ENCODE measurements at regions not wholly inside any gene's neighbourhood (a gene's known extent, or its start where the extent isn't known, plus 50 kb on each side); places are given as distances from the start of the nearest gene placed in this dataset.
"Not testable (repeated sequence)": the region's sequence is repeated elsewhere in the genome, so short reads cannot be mapped to it uniquely, and the experiment has no call there.

DNA sequence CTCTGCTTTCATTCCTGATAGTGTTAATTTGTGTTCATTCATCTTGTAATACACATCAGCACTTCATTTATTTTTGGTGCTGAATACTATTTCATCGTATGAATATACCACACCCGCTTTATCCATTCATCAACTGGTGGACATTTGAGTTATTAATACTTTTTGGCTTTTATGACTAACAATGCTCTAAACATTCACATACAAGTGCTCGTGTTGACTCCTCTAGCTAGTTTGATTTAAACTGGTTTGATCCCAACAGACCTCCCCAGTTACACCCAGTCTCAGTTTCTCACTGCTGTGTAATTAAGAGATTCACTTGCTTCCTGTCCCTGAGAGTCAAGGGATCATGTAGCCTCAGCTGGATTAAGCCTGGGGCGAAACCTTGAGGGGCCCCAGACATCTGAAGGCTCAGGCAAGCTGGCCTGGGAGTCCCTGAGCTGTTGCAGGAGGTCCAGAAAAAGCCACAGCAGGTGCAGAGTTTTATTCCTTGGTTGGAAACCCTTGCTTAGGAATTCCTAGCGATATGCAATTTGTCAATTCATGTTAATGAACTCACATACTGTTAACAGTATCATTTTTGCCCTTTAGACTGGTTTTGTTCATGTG is 52.8 kb upstream of the CLDN24 start:
- peak; percentile 14 for DNase-seq (ENCODE audit: low spot score)
- intact Hi-C loops (cut with DNase I), result no loop called here

DNA sequence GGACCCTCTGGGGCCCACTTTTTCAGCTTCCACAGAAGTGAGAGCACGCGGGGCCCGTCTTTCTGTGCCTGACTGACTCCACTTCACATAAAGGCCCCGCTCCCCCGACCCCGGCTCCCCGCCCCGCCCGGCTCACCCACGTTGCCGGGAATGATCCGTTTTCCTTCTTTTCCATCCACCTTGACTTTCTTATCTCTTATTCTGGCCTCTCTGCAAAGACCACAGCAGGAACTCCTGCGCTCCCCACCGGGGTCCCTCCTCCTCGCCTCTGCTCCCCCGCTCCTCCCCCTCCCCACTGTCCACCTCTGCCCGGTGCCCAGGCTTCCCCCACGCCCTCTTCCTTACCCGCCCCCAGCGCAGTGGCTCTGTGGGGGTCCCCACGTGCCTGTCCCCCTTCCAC is 54.2 kb upstream of the CLDN24 start:
- DNase-seq (ENCODE audit: low spot score), result peak; percentile 59
- intact Hi-C loops (cut with DNase I), result no loop called here

DNA sequence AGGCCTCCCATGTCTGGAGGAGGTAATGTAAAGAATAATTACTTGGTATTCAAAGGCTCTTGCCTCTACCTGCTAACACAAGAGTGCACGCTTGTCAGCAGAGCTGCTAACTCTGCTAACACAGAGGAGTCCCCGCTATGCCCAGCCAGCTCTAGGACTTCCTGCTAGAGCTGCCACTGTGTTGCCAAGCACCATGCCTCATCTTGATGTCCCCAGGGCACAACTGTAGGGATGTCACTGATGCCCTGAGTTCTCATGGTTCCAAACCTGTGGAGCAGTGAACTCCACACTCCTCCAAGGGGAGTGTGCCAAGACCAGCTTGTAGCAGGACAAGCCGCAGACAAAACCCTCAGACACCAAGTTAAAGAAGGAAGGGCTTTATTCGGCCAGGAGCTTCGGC is 55.3 kb upstream of the CLDN24 start:
- no peak for DNase-seq (ENCODE audit: low spot score)
- intact Hi-C loops (cut with DNase I), result no loop called here

DNA sequence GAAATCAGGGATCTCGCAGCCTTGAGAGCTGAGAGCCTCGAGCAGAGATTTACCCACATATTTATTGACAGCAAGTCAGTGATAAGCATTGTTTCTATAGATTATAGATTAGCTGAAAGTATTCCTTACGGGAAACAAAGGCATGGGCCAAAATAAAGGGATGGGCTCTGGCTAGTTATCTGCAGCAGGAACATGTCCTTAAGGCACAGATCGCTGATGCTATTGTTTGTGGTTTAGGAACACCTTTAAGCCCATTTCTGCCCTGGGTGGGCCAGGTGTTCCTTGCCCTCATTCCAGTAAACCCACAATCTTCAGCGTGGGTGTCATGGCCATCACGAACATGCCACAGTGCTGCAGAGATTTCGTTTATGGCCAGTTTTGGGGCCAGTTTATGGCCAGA is 56.1 kb upstream of the CLDN24 start:
- DNase-seq (ENCODE audit: low spot score); intact Hi-C loops (cut with DNase I): not testable (repeated sequence)

DNA sequence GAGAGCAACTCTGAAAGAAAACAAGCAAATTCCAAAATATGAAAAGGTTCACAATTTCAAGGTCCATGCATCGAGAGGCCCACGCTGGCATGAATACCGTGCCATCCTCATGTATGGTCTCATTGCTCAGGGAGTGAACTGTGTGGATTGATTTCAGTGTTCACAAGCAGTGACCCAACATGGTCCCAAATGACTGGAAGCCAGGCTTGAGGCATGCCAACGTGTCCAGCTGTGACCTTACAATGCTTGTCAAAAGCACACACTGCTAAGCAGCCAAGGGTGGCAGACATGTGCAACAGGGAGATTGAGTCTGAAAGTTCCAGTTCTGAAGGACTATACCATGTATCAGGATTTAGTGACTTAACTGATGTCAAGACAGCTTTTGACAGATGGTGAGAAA is 58.7 kb upstream of the CLDN24 start:
- DNase-seq (ENCODE audit: low spot score), result no peak
- intact Hi-C loops (cut with DNase I), result no loop called here

DNA sequence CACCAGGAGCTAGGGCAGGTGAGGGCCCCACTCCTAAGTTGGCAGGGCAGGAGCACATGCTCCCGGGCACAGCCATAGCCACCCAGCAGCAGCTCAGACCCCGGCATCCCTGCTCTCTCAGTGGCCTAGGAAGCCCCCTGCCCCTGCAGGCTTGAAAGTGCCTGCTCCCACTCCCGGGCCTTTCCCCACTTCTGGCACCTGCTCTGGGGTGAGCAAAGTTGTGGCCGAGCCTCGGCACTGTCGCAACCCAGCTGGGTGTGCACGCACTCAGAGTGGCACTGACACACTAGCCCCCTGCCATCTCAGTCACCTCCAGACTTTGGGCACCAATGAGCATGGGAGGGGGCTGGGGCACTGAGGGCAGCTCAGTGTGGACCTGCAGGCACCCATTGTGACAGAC is 60.8 kb upstream of the CDKN2AIP start:
- no peak for DNase-seq (ENCODE audit: low spot score)
- intact Hi-C loops (cut with DNase I), result no loop called here

DNA sequence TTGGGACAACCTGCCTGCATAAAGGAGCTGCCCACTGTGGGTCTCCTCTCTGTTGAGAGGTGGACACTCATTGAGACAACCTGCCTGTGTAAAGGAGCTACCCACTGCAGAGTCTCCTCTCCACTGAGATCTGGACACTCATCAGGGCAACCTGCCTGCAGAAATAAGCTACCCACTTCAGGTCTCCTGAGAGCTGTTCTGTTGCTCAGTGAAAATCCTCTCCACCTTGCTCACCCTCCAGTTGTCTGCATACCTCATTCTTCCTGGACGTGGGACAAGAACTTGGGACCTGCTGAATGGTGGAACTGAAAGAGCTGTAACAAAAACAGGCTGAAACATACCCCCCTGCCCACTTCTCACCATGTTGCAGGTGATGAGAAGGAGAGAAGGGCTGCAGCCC is 59.9 kb upstream of the CDKN2AIP start:
- intact Hi-C loops (cut with DNase I), result no loop called here
- no peak for DNase-seq (ENCODE audit: low spot score)

DNA sequence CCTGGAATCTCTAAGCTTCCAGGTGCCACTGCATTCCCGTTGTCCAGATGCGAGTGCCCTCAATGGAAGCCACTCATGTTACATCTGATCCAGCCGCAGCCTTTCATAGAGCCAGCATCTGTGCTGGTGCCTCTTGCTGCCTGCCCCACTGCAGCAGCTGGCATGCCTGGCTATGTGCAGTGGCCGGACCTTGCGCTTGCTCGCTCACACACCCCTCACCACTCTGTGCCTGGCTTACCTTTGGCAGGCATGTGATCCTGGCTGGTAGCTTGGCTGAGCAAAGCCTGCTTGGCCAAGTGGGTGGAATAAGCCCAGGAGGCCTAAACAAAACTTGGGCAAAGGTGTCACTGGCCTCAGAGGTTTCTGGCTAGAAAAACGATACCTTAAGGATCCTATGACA is 59.5 kb upstream of the CDKN2AIP start:
- DNase-seq (ENCODE audit: low spot score), result no peak
- intact Hi-C loops (cut with DNase I), result no loop called here

DNA sequence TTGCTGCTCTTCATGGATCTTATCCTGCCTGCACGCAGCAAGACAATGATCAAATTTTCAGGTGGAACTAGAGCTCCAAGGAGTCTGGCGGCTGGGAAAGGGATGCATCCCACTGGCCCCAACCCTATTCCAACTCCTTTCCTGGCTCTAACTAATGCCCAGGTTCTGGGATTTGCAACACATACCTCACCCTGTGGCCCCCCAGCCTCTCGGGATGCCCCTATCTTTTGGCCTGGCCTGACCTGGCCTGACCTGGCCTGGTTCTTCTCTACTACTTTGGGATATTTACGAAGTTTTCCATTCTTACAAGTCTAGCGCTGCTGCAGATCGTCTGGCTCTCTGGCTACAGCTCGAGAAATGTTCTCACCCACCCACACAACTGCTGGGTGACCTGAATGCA is 56.4 kb upstream of the CDKN2AIP start:
- no peak for DNase-seq (ENCODE audit: low spot score)
- intact Hi-C loops (cut with DNase I), result no loop called here

DNA sequence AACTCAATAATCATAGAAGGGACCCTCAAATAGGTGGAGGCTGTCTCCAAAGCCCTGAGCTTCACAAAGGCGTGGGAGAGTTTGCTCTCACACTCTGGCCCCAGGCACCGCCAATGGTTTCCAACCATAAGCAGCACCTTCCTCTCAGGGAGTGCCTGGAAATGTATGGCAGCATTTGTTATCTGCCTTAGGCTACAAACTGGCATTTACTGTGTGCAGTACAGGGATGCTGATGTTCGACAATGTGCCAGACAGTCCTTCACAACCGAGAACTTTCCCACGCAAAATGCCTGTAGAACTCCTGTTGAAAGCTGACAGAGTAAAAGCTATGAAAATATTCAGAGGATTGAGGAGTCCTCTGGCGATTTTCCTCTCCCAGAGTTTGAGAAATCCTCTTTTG is 55.7 kb upstream of the CDKN2AIP start:
- intact Hi-C loops (cut with DNase I), result no loop called here
- no peak for DNase-seq (ENCODE audit: low spot score)

DNA sequence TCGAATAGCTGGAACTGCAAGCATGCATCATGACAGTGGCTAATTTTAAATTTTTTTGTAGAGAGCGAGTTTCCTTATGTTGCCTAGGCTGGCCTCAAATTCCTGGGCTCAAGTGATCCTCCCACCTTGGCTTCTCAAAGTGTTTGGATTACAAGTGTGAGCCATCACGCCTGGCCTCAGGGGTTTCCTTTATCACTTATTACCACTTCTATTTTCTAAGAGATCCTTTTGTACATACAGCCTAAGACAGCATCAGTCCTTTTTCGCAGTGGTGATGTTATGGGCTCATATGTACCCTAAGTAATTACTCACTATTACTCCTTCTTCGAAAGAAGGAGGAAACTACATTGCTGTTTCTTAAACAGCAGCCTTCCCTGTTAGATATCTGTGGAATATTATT is 54.1 kb upstream of the CDKN2AIP start:
- DNase-seq (ENCODE audit: low spot score), result no peak
- intact Hi-C loops (cut with DNase I), result no loop called here

DNA sequence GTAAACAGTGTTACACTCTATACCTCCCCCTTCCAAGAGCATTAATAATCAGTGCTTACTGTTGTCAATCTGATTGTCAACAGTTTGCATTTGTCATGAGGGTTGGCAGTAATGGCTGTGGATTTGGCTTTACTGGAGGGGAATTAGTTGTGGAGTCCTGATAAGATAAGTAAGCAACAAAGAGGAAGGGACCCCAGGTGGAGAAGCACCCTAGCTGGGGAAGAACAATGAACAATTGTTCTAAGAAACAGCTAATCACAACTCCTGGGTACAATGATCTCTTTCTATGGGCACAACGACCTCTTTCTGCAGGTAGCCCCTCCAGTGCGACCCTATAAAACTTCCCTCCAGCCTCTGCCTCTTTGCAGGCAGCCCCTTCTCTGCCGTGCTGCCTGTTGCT is 53.2 kb upstream of the CDKN2AIP start:
- intact Hi-C loops (cut with DNase I), result no loop called here
- no peak for DNase-seq (ENCODE audit: low spot score)

DNA sequence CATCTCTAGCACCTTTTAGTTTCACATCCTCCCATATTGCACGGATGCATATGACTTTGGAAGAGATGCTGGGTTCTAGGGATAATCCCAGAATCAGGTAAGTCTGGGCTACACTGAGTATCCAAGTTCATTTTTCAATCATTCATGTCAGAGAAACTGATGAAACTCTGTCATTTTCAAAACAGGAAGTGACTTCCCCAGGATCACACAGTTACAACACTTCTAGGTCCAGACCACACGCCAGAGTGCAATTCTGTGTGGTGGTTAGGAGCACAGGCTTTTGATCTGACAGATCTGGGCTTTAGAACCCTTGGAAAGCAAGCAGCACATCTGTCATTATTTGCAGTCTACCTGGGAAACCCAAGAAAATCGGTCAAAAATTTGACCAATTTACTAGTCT is 52.1 kb upstream of the CDKN2AIP start:
- DNase-seq (ENCODE audit: low spot score), result no peak
- intact Hi-C loops (cut with DNase I), result no loop called here

DNA sequence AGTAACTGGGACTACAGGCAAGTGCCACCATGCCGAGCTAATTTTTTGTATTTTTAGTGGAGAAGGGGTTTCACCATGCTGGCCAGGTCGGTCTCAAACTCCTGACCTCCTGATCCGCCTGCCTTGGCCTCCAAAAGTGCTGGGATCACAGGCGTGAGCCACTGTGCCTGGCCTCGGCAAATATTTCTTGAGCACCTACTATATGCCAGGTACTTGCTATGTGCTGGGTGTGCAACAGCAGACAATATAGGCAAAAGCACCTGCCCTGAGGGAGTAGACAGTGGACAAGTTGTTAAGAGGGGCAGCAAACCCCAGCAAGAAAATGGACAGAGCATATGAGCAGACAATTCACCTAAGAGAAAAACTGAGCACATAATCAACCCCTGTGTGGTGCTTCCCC is 51.0 kb upstream of the CDKN2AIP start:
- DNase-seq (ENCODE audit: low spot score), result no peak
- intact Hi-C loops (cut with DNase I), result no loop called here

DNA sequence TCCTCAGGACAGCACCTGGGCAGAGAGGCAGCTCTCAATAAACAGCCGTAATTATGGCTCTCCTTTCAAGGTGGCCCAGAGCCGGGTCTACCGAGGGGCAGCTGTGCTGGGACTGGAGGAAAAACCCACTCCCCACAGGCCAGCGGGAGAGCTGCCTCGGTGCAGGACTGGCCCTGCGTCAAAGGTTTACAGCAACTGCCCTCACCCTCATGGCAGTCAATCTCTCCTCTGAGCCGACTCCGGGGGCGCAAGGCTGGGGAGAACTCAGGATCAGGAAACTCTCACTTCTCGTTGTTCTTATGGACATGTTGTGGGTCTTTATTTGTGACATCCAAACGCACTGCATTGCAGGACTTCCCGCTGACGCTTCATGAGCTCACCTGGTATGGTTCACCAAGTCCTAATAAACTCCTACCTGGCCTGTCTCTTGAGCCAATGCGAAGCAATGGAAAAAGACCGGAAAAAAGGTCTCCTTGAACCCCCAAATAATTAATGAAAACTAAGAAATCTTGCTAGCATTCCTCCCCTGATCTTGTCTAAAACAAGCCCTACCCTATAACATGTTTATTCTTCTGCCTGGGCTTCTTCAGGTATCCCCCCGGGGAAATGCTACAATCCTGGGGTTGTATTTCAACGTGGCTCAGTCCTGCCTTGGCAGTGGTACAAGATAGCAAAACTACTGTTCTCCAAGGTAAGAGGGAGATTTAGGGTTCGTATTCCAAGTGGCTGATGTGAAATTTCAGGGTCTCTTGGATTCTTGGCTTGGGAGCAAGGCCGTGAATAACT is 50.1 kb upstream of the CDKN2AIP start:
- intact Hi-C loops (cut with DNase I), result no loop called here
- DNase-seq (ENCODE audit: low spot score), result no peak
